ENCODE measurements at regions not wholly inside any gene's neighbourhood (a gene's known extent, or its start where the extent isn't known, plus 50 kb on each side); places are given as distances from the start of the nearest gene placed in this dataset.

DNA sequence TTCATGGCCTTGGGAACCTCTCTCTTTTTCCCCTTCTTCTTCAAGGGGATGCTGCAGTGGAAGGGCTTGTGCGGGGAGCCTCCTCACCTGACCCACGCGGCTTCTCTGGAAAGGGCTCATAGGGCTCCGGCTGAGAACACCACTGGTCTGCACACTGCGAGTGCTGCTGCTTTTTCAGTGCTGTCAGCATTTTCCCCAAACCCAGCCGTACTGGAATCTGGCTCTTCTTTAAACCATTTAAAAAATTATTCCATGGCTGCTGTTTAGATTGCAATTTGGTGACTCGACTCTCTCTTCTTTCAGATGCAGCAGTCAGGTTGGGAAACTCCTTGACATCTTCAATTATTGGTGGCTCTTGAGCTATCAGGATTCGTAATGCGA, 272.6 kb upstream of the DSEL start:
- TF ChIP-seq, protein P1, sequence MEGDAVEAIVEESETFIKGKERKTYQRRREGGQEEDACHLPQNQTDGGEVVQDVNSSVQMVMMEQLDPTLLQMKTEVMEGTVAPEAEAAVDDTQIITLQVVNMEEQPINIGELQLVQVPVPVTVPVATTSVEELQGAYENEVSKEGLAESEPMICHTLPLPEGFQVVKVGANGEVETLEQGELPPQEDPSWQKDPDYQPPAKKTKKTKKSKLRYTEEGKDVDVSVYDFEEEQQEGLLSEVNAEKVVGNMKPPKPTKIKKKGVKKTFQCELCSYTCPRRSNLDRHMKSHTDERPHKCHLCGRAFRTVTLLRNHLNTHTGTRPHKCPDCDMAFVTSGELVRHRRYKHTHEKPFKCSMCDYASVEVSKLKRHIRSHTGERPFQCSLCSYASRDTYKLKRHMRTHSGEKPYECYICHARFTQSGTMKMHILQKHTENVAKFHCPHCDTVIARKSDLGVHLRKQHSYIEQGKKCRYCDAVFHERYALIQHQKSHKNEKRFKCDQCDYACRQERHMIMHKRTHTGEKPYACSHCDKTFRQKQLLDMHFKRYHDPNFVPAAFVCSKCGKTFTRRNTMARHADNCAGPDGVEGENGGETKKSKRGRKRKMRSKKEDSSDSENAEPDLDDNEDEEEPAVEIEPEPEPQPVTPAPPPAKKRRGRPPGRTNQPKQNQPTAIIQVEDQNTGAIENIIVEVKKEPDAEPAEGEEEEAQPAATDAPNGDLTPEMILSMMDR (IDR thresholded peaks at IDR 0.05), result no peak
- DNase-seq, result no peak
- intact Hi-C loops (cut with DNase I), result no loop called here

GRCh38 chr18:67788310-67789164, 272.0 kb upstream of the DSEL start:
- Histone ChIP-seq H3K9me3 (no peaks in the 10 kb centered on the region), H3K36me3 (no peaks in the 10 kb centered on the region), H3K27me3 (no peaks in the 10 kb centered on the region), H3K4me1 (no peaks in the 10 kb centered on the region), H3K27ac (no peak overlapping the region), H3K4me3 (no peak overlapping the region)
- intact Hi-C loops (cut with DNase I), result no loop called here
- ATAC-seq (no peak), DNase-seq (no peak)
- TF ChIP-seq, protein P1 (IDR thresholded peaks at IDR 0.05), result no peak

More for the DNA sequence above, 272.6 kb upstream of the DSEL start:
- Histone ChIP-seq H3K27ac (no peak overlapping the region), H3K9me3 (no peaks in the 10 kb centered on the region), H3K4me3 (no peak overlapping the region), H3K4me1 (no peaks in the 10 kb centered on the region), H3K36me3 (no peaks in the 10 kb centered on the region), H3K27me3 (no peaks in the 10 kb centered on the region)
- ATAC-seq, result no peak

- H3K27ac ChIP-seq, result no peak overlapping the region
- TF ChIP-seq, protein P1 (IDR thresholded peaks at IDR 0.05), result no peak
- H3K9me3 ChIP-seq, result no peaks in the 10 kb centered on the region
- intact Hi-C loops (cut with DNase I), result no loop called here
- H3K4me1 ChIP-seq, result no peaks in the 10 kb centered on the region
- no peaks in the 10 kb centered on the region for H3K36me3 ChIP-seq
- H3K4me3 ChIP-seq, result no peak overlapping the region
- DNase-seq (no peak), ATAC-seq (no peak)
- H3K27me3 ChIP-seq, result no peaks in the 10 kb centered on the region
Measured at GRCh38 chr18:67783196-67783946, 266.9 kb upstream of the DSEL start.

- intact Hi-C loops (cut with DNase I), result no loop called here
- no peak for DNase-seq
Measured at GRCh38 chr18:67778016-67778415, 261.5 kb upstream of the DSEL start.

More at GRCh38 chr18:67778016-67778415, 261.5 kb upstream of the DSEL start:
- H3K36me3 ChIP-seq, result no peaks in the 10 kb centered on the region
- no peak for ATAC-seq
- no peaks in the 10 kb centered on the region for H3K4me1 ChIP-seq
- no peak overlapping the region for H3K4me3 ChIP-seq
- H3K27ac ChIP-seq, result no peak overlapping the region
- H3K27me3 ChIP-seq, result no peaks in the 10 kb centered on the region
- no peaks in the 10 kb centered on the region for H3K9me3 ChIP-seq
- TF ChIP-seq, protein P1 (IDR thresholded peaks at IDR 0.05), result no peak

Measured in left lung (tissue), 4 donors.